Upper lobe of right lung (tissue), 1 donor: ENCODE measurements at regions not wholly inside any gene's neighbourhood (a gene's known extent, or its start where the extent isn't known, plus 50 kb on each side); places are given as distances from the start of the nearest gene placed in this dataset.

Experiments
- ATAC-seq: fragments of 200-7000 bp; cut with Tn5 transposase; one replicate; pipeline ENCODE4 v1.9.1; 2020; ENCODE audit warnings: mild to moderate bottlenecking, moderate library complexity
- DNase-seq: peaks from one replicate; pipeline ENCODE4 v3.0.0-alpha.2; 2020
- H3K27ac ChIP-seq: fragments of 200-600 bp; one replicate; pipeline ENCODE4 v1.8.0; 2022
- H3K27me3 ChIP-seq: fragments of 200-600 bp; one replicate; pipeline ENCODE4 v1.8.0; 2022; ENCODE audit warnings: mild to moderate bottlenecking
- H3K36me3 ChIP-seq: fragments of 200-600 bp; one replicate; pipeline ENCODE4 v1.8.0; 2022
- H3K4me1 ChIP-seq: fragments of 200-600 bp; one replicate; pipeline ENCODE4 v1.8.0; 2022
- H3K4me3 ChIP-seq: fragments of 200-600 bp; one replicate; pipeline ENCODE4 v1.8.0; 2022; ENCODE audit warnings: mild to moderate bottlenecking
- H3K9me3 ChIP-seq: fragments of 200-600 bp; one replicate; pipeline ENCODE4 v1.8.0; 2022
- CTCF ChIP-seq: fragments of 200-600 bp; IDR thresholded peaks from one replicate; pipeline ENCODE4 v1.8.0; 2022; ENCODE audit warnings: antibody characterized with exemption
- intact Hi-C: fragments of 100-400 bp; cut with DNase I; formaldehyde crosslinking; loops from one replicate; pipeline ENCODE4 v1.11.0; 2022
- donor health status: DM: no; HTN: yes; CAD: no; lungs with severe emphysema.

- Histone ChIP-seq H3K27ac (no peak overlapping the region), H3K4me1 (no peaks in the 10 kb centered on the region), H3K36me3 (no peaks in the 10 kb centered on the region), H3K9me3 (no peaks in the 10 kb centered on the region), H3K4me3 (no peak overlapping the region), H3K27me3 (no peaks in the 10 kb centered on the region)
- ATAC-seq (no peak), DNase-seq (no peak)
- intact Hi-C loops, result no loop called here
- no peak for TF ChIP-seq CTCF
These were observed 85.9 kb upstream of the FNDC3B start for GRCh38 chr3:171953301-171954022.

GRCh38 chr3:171954690-171955383 lies 84.5 kb upstream of the FNDC3B start:
- intact Hi-C loops, result no loop called here
- ATAC-seq (peak; percentile 76), DNase-seq (no peak)
- Histone ChIP-seq H3K27ac (no peak overlapping the region), H3K4me3 (no peak overlapping the region), H3K36me3 (no peaks in the 10 kb centered on the region), H3K4me1 (no peaks in the 10 kb centered on the region), H3K27me3 (no peaks in the 10 kb centered on the region), H3K9me3 (no peaks in the 10 kb centered on the region)
- TF ChIP-seq CTCF, result no peak

GRCh38 chr3:171955598-171955997 lies 83.8 kb upstream of the FNDC3B start:
- no peaks in the 10 kb centered on the region for H3K36me3 ChIP-seq
- no peak for ATAC-seq
- no peak for TF ChIP-seq CTCF
- intact Hi-C loops, result no loop called here
- H3K4me1 ChIP-seq, result no peaks in the 10 kb centered on the region
- H3K27me3 ChIP-seq, result no peaks in the 10 kb centered on the region
- H3K9me3 ChIP-seq, result no peaks in the 10 kb centered on the region
- no peak for DNase-seq
- no peak overlapping the region for H3K27ac ChIP-seq
- no peak overlapping the region for H3K4me3 ChIP-seq

- intact Hi-C loops, result no loop called here
- ATAC-seq (no peak), DNase-seq (no peak)
- no peak overlapping the region for H3K27ac ChIP-seq
- no peaks in the 10 kb centered on the region for H3K4me1 ChIP-seq
- H3K9me3 ChIP-seq, result no peaks in the 10 kb centered on the region
- H3K27me3 ChIP-seq, result no peaks in the 10 kb centered on the region
- H3K4me3 ChIP-seq, result no peak overlapping the region
- no peaks in the 10 kb centered on the region for H3K36me3 ChIP-seq
- no peak for TF ChIP-seq CTCF
These were observed 83.1 kb upstream of the FNDC3B start for GRCh38 chr3:171956181-171956683.

- Histone ChIP-seq H3K36me3 (no peaks in the 10 kb centered on the region), H3K9me3 (no peaks in the 10 kb centered on the region), H3K27ac (no peak overlapping the region), H3K27me3 (no peaks in the 10 kb centered on the region), H3K4me1 (no peaks in the 10 kb centered on the region), H3K4me3 (no peak overlapping the region)
- ATAC-seq (no peak), DNase-seq (no peak)
- intact Hi-C loops, result no loop called here
- no peak for TF ChIP-seq CTCF
These were observed 82.7 kb upstream of the FNDC3B start for GRCh38 chr3:171956705-171957104.
